ENCODE measurements at regions not wholly inside any gene's neighbourhood (a gene's known extent, or its start where the extent isn't known, plus 50 kb on each side); places are given as distances from the start of the nearest gene placed in this dataset.
"Not testable (repeated sequence)": the region's sequence is repeated elsewhere in the genome, so short reads cannot be mapped to it uniquely, and the experiment has no call there.

DNA sequence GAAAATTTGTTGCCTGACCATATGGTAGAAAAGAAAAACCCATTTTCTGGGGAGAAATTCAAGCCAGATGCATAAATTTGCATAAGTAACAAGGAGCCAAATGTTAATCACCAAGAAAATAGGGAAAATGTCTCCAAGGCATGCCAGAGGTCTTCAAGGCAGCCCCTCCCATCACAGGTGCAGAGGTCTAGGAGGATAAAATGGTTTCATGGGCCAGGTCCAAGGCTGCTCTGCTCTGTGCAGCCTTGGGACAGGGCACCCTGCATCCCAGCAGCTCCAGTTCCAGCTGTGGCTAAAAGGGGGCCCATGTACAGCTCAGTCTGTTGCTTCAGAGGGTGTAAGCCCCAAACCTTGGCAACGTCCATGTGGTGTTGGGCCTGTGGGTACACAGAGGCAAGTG lies 200.0 kb downstream of the LARP7 start:
- Mint-ChIP-seq H3K36me3 (ENCODE audit: low read depth) (no peaks in the 10 kb centered on the region), H3K27ac (no peak overlapping the region), H3K9me3 (peaks cover 6% of the 10 kb centered on the region), H3K4me1 (ENCODE audit: low read depth) (no peaks in the 10 kb centered on the region), H3K27me3 (ENCODE audit: low read depth) (peaks cover 5% of the 10 kb centered on the region), H3K4me3 (ENCODE audit: low read depth) (no peak overlapping the region)
- DNase-seq (ENCODE audit: low spot score): no peak
- intact Hi-C loops (cut with micrococcal nuclease): no loop called here

DNA sequence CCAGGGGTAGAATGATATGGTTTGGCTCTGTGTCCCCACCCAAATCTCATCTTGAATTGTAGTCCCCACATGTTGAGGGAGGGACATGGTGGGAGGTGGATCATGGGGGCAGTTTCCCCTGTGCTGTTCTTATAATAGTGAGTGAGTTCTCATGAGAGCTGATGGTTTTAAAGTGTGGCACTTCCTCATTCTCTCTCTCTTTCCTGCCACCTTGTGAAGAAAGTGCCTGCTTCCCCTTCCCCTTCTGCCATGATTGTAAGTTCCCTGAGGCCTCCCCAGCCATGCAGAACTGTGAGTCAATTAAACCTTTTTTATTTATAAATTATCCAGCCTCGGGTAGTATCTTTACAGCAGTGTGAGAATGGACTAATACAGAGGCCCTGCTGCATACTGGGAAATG lies 201.1 kb downstream of the LARP7 start:
- H3K36me3 Mint-ChIP-seq (ENCODE audit: low read depth); intact Hi-C loops (cut with micrococcal nuclease); H3K4me3 Mint-ChIP-seq (ENCODE audit: low read depth); H3K4me1 Mint-ChIP-seq (ENCODE audit: low read depth); H3K9me3 Mint-ChIP-seq; H3K27me3 Mint-ChIP-seq (ENCODE audit: low read depth); H3K27ac Mint-ChIP-seq; DNase-seq (ENCODE audit: low spot score): not testable (repeated sequence)

DNA sequence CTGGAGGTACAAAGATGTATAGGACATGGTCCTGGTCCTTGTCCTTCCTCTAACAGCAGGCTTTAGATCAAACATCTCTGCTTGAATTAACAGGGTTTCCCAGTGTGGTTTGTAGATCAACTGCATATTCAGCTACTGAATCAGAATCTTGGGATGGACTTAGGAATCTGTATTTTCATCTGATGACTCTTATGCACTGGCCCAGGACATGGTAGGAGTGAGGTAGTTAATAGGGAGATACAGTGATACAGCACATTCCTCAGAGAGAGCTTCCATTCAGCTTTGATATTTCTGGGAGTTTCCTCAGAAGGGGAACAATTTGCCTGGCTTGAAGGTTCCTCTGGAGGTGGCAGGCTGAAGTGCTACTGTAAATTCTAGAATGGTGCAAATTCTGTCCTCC lies 203.1 kb downstream of the LARP7 start:
- no peak overlapping the region for H3K4me3 Mint-ChIP-seq (ENCODE audit: low read depth)
- no peaks in the 10 kb centered on the region for H3K36me3 Mint-ChIP-seq (ENCODE audit: low read depth)
- no peak overlapping the region for H3K27ac Mint-ChIP-seq
- DNase-seq (ENCODE audit: low spot score): no peak
- H3K27me3 Mint-ChIP-seq (ENCODE audit: low read depth): peaks cover 5% of the 10 kb centered on the region
- peaks cover 6% of the 10 kb centered on the region for H3K9me3 Mint-ChIP-seq
- intact Hi-C loops (cut with micrococcal nuclease): no loop called here
- no peaks in the 10 kb centered on the region for H3K4me1 Mint-ChIP-seq (ENCODE audit: low read depth)

DNA sequence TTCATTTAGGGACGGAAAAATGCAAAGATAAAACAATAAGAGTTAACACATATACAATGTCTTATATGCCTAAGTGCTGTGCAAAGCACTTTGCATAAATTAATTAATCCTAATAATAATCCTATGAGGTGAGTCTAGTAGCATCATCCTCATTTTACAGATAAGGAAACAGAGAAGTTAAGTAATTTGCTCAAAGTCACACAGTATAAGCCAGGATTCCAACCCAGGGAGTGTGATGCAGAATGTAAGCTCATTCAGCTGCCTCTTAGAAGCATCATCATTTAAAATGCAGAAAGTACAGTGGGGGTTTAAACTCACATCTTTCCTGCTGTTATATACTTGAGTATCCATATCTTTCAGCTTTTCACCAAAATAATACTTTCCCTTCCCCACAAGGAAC lies 203.7 kb downstream of the LARP7 start:
- peaks cover 6% of the 10 kb centered on the region for H3K9me3 Mint-ChIP-seq
- DNase-seq (ENCODE audit: low spot score): no peak
- no peaks in the 10 kb centered on the region for H3K4me1 Mint-ChIP-seq (ENCODE audit: low read depth)
- no peaks in the 10 kb centered on the region for H3K36me3 Mint-ChIP-seq (ENCODE audit: low read depth)
- intact Hi-C loops (cut with micrococcal nuclease): no loop called here
- peaks cover 5% of the 10 kb centered on the region for H3K27me3 Mint-ChIP-seq (ENCODE audit: low read depth)
- no peak overlapping the region for H3K4me3 Mint-ChIP-seq (ENCODE audit: low read depth)
- H3K27ac Mint-ChIP-seq: no peak overlapping the region

DNA sequence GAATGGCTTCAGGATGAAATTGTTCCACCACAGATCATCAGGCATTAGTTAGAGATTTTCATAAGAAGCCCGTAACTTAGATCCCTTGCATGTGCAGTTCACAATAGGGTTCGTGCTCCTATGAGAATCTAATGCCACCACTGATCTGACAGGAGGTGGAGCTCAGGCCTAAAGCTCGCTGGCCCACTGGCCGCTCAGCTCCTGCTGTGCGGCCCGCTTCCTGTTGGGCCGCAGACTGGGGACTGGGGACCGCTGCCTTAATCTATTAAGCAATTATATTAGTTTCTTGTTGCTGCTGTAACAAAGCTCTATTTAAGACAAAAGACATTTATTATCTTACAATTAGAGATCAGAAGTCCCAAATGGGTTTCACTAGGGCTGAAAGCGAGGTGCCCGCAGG lies 205.6 kb downstream of the LARP7 start:
- Mint-ChIP-seq H3K4me1 (ENCODE audit: low read depth) (no peaks in the 10 kb centered on the region), H3K9me3 (no peaks in the 10 kb centered on the region), H3K27ac (no peak overlapping the region), H3K27me3 (ENCODE audit: low read depth) (peaks cover 3% of the 10 kb centered on the region), H3K4me3 (ENCODE audit: low read depth) (no peak overlapping the region), H3K36me3 (ENCODE audit: low read depth) (no peaks in the 10 kb centered on the region)
- DNase-seq (ENCODE audit: low spot score): no peak
- intact Hi-C loops (cut with micrococcal nuclease): no loop called here

DNA sequence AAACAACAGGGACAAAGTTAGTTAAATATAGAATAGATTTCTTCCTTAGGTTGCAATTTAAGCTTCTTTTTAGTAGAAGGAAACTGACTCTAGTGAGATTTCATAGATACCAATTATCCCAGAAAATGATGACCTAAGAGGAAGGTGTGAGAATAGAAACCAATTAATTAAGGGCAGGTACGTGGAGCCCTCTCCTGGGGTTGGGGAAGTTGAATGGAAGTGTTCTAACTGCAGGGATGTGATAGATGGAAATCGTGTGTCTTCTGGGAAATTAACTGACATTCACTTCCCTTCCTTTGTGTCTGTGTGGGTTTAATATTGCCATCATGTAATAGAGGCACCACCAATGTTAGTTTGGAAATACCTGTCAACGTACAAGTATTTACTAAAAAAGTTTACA lies 204.1 kb upstream of the ANK2 start:
- no peak overlapping the region for H3K27ac Mint-ChIP-seq
- H3K4me3 Mint-ChIP-seq (ENCODE audit: low read depth): no peak overlapping the region
- H3K36me3 Mint-ChIP-seq (ENCODE audit: low read depth): no peaks in the 10 kb centered on the region
- no peaks in the 10 kb centered on the region for H3K4me1 Mint-ChIP-seq (ENCODE audit: low read depth)
- no peaks in the 10 kb centered on the region for H3K9me3 Mint-ChIP-seq
- no peak for DNase-seq (ENCODE audit: low spot score)
- no peaks in the 10 kb centered on the region for H3K27me3 Mint-ChIP-seq (ENCODE audit: low read depth)
- intact Hi-C loops (cut with micrococcal nuclease): no loop called here

DNA sequence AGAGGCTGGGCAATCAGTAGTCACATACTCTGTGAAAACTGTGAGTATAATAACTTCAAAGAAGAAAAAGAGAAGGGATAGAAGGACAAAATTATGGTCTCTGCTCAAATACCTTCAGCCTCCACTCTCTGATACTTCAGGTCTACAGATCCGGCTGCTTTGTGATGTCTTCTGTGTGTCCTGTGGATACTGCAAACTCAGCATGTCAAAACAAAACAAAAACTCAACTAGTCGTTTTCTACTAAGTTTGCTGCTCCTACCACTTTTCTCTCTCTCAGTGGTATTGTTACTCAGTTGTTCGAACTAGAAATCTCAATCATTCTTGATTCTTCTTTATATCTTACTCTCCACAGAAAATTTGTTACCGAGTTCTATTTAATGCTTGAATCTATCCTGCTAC lies 202.4 kb upstream of the ANK2 start:
- no peaks in the 10 kb centered on the region for H3K9me3 Mint-ChIP-seq
- H3K36me3 Mint-ChIP-seq (ENCODE audit: low read depth): no peaks in the 10 kb centered on the region
- no peak for DNase-seq (ENCODE audit: low spot score)
- no peaks in the 10 kb centered on the region for H3K27me3 Mint-ChIP-seq (ENCODE audit: low read depth)
- H3K4me3 Mint-ChIP-seq (ENCODE audit: low read depth): no peak overlapping the region
- H3K4me1 Mint-ChIP-seq (ENCODE audit: low read depth): no peaks in the 10 kb centered on the region
- no peak overlapping the region for H3K27ac Mint-ChIP-seq
- intact Hi-C loops (cut with micrococcal nuclease): no loop called here

DNA sequence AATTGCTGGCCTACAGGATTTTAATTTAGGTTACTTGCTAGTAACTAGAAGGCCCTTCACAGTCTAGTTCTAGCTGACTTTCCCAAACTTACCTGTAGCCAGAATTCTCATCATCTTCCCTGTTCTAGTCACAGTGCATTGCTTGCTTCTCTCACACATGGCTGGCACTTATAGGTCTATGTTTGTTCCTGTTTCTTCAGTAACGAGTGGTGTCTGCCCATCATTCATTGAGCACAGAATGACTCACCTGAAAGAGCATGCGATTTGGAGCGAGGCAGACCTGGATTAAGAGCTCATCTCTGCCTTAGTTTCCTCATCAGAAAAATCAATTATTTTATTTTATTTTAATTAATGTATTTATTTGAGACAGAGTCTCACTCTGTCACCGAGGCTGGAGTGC lies 201.7 kb upstream of the ANK2 start:
- no peak overlapping the region for H3K4me3 Mint-ChIP-seq (ENCODE audit: low read depth)
- H3K27ac Mint-ChIP-seq: no peak overlapping the region
- DNase-seq (ENCODE audit: low spot score): no peak
- no peaks in the 10 kb centered on the region for H3K36me3 Mint-ChIP-seq (ENCODE audit: low read depth)
- H3K4me1 Mint-ChIP-seq (ENCODE audit: low read depth): no peaks in the 10 kb centered on the region
- intact Hi-C loops (cut with micrococcal nuclease): no loop called here
- no peaks in the 10 kb centered on the region for H3K9me3 Mint-ChIP-seq
- H3K27me3 Mint-ChIP-seq (ENCODE audit: low read depth): no peaks in the 10 kb centered on the region

DNA sequence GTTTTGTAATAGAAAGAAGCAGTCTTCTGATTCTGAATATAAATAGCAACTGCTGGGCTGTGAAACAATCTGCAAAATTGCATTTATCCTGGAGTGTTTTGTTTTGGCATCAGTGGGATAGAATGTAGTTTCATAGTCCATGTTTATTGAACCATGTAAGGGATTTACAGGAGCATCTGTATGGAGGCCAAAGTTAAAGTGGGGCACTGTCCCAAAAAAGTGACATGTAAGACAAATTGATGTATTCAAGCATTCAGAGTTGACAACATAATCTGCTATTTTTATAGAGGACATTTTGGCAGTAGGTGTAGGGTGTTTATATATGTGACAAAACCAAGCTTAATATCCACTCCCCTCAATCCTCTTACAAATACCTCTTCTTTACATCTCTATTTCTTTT lies 200.5 kb upstream of the ANK2 start:
- DNase-seq (ENCODE audit: low spot score): no peak
- Mint-ChIP-seq H3K4me1 (ENCODE audit: low read depth) (no peaks in the 10 kb centered on the region), H3K27me3 (ENCODE audit: low read depth) (no peaks in the 10 kb centered on the region), H3K4me3 (ENCODE audit: low read depth) (no peak overlapping the region), H3K27ac (no peak overlapping the region), H3K36me3 (ENCODE audit: low read depth) (no peaks in the 10 kb centered on the region), H3K9me3 (no peaks in the 10 kb centered on the region)
- intact Hi-C loops (cut with micrococcal nuclease): no loop called here

DNA sequence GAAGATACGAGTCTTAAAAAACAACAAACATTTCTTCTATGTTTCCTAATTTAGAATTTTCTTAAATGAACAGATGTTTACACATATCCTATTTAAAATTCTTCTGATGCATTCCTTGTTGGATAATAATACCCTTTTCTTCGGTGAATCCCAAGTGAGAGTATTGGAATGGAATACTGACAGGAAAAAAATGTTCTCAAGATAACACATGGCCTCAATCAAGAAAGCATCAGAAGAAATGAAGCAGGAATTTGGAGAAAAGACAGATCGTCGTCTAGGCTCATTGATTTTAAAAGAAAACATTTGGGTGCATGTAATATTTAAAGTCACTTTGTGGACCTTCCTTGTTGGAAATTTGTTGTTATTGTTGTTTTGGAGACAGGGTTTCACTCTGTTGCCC lies 196.9 kb upstream of the ANK2 start:
- no peaks in the 10 kb centered on the region for H3K36me3 Mint-ChIP-seq (ENCODE audit: low read depth)
- no peak overlapping the region for H3K4me3 Mint-ChIP-seq (ENCODE audit: low read depth)
- intact Hi-C loops (cut with micrococcal nuclease): no loop called here
- H3K4me1 Mint-ChIP-seq (ENCODE audit: low read depth): no peaks in the 10 kb centered on the region
- DNase-seq (ENCODE audit: low spot score): no peak
- H3K27ac Mint-ChIP-seq: no peak overlapping the region
- no peaks in the 10 kb centered on the region for H3K9me3 Mint-ChIP-seq
- no peaks in the 10 kb centered on the region for H3K27me3 Mint-ChIP-seq (ENCODE audit: low read depth)

DNA sequence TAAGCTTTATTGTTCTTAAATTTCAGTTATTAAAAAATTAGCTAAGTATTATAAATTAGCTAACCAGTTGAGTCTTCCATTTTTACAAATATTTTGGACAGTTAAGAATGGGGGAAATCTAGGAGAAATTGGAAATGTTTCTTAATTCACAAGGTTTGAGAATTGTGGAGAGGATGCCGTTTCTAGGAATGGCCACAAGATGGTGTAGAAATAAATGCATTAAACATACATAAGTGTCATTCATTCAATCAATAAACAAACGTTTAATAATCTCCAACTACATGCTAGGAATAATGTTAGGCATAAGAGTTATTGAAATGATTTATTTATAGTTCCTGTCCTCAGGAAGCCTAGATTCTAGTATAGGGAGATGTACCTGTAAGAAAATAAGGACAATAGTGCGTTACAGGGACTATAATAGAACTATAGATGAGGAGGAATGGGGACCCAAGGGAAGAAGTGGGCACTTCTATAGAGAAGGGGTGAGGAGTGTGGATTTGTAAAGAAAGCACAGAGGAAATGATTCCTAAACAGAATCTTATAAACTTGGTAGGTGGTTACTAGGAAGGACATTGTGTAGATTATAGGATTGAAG lies 195.7 kb upstream of the ANK2 start:
- Mint-ChIP-seq H3K36me3 (ENCODE audit: low read depth) (no peaks in the 10 kb centered on the region), H3K4me3 (ENCODE audit: low read depth) (no peak overlapping the region), H3K9me3 (no peaks in the 10 kb centered on the region), H3K27me3 (ENCODE audit: low read depth) (peaks cover 2% of the 10 kb centered on the region), H3K27ac (no peak overlapping the region), H3K4me1 (ENCODE audit: low read depth) (no peaks in the 10 kb centered on the region)
- no peak for DNase-seq (ENCODE audit: low spot score)
- intact Hi-C loops (cut with micrococcal nuclease): no loop called here

DNA sequence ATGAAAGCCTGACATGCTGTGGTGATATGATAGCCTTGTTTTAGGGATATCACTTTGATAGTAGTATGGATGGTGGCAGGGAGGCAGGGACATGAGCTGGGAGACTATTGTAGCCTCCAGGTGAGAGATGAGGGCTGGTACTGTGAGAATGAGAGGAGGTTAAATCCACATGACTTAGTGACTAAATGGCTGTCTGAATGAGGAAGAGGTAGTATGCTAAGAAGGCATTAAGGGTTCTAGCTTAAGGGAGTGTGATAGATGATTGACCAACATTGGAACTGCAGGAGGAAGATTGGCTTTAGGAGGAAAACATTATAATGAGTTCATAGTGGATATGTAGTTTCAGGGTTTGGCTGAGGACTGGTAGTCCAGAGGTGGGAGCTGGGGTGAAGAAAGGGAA lies 195.0 kb upstream of the ANK2 start:
- no peaks in the 10 kb centered on the region for H3K9me3 Mint-ChIP-seq
- intact Hi-C loops (cut with micrococcal nuclease): no loop called here
- no peaks in the 10 kb centered on the region for H3K36me3 Mint-ChIP-seq (ENCODE audit: low read depth)
- no peaks in the 10 kb centered on the region for H3K4me1 Mint-ChIP-seq (ENCODE audit: low read depth)
- H3K27me3 Mint-ChIP-seq (ENCODE audit: low read depth): peaks cover 4% of the 10 kb centered on the region
- DNase-seq (ENCODE audit: low spot score): no peak
- H3K27ac Mint-ChIP-seq: no peak overlapping the region
- H3K4me3 Mint-ChIP-seq (ENCODE audit: low read depth): no peak overlapping the region

DNA sequence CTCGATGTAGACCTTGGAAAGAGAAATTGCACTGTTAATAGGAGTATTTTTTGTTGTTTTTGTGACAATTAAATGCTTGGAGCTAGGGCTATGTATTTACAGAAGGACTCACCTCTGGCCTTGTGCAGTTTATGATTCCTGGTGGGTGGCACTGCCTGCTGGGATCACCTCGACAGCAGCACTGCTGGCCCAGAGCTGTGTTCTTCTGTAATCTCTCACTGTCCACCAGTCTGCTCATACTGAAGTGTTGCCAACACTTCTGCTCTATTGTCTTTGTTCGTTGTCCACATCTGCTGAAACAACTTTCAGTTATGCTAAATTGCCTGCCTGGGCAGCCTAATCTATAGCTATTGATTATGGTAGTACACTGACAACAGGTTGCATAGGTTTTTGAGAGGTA lies 194.4 kb upstream of the ANK2 start:
- Mint-ChIP-seq H3K27ac (no peak overlapping the region), H3K36me3 (ENCODE audit: low read depth) (no peaks in the 10 kb centered on the region), H3K4me1 (ENCODE audit: low read depth) (no peaks in the 10 kb centered on the region), H3K4me3 (ENCODE audit: low read depth) (no peak overlapping the region), H3K27me3 (ENCODE audit: low read depth) (peaks cover 4% of the 10 kb centered on the region), H3K9me3 (no peaks in the 10 kb centered on the region)
- intact Hi-C loops (cut with micrococcal nuclease): no loop called here
- DNase-seq (ENCODE audit: low spot score): no peak

DNA sequence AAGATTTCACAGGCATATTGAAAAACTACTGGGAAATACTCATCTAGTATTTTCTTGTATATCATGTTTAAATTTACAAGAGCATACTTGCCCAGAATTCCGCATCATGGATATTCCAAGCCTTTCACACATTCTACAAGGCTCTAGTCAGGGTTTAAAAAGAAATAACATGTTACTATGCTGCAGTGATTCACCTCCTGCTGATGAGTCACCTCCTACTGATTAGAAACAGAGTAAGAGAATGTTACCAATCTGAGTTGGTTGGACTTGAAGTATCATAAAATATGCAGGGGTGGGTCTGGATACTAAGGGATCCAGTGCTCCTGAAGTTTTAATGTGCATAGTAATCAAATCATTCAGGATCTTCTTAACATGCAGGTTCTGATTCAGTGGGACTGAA lies 192.0 kb upstream of the ANK2 start:
- H3K4me3 Mint-ChIP-seq (ENCODE audit: low read depth): no peak overlapping the region

More for the DNA sequence above, 192.0 kb upstream of the ANK2 start:
- Mint-ChIP-seq H3K9me3 (no peaks in the 10 kb centered on the region), H3K4me1 (ENCODE audit: low read depth) (no peaks in the 10 kb centered on the region), H3K27ac (no peak overlapping the region), H3K36me3 (ENCODE audit: low read depth) (no peaks in the 10 kb centered on the region), H3K27me3 (ENCODE audit: low read depth) (peaks cover 6% of the 10 kb centered on the region)
- intact Hi-C loops (cut with micrococcal nuclease): no loop called here
- no peak for DNase-seq (ENCODE audit: low spot score)

Measured in activated T-helper 2 cell treated with anti-CD3 and anti-CD28 coated beads, Interferon-gamma antibody, Interleukin-2, Interleukin-4, amounts not matched to agents 10 μg/mL and 5 μg/mL and 100 μg/mL, durations not matched to agents 14 hours and 24 hours and 36 hours (primary cell).